GM19397 (cell line): ENCODE measurements at regions not wholly inside any gene's neighbourhood (a gene's known extent, or its start where the extent isn't known, plus 50 kb on each side); places are given as distances from the start of the nearest gene placed in this dataset.
"Not testable (repeated sequence)": the region's sequence is repeated elsewhere in the genome, so short reads cannot be mapped to it uniquely, and the experiment has no call there.

ENCODE experiments used
- ATAC-seq: cut with Tn5 transposase; IDR thresholded peaks from one replicate; pipeline ENCODE4 v1.9.1; 2021; ENCODE audit warnings: mild to moderate bottlenecking, moderate library complexity; ENCODE audit not compliant: unreplicated experiment

- no peak for ATAC-seq
Observed at GRCh38 chr21:14620152-14620551, 74.0 kb upstream of the SAMSN1 start.

DNA sequence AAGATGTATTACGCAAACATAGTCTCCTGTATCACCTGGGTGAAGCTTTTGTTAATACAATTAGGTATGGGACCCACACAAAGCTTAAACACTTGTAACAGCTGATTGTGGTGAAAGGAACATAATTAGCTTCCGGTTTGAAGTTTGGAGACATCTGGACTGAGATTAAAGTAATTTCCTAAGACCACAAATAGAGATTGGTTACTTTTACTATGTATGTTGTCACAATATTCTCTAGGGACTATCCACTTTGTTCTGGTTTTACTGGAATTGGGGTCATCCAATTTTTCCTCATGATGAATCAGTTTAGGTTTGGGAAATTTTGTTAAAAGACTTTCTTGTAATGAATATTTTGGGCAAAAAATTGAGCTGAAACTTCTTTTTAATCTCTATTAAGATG lies 71.8 kb upstream of the SAMSN1 start:
- no peak for ATAC-seq

DNA sequence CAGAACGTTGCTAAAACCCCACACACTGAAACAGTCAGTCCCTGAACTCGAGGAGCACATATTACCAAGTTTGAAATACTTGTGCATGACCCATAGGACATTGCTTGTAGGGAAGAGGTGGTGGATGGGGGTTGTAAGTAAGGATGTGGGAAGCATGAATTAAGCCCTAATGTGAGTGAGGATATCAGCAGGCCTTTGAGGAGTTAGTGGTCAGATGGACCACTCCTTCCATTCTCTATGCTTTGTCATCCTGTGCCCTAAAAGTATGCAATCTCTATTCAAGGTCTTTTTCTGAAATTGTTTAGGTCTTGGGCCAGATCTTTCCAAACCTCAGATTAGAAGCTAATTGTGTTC lies 70.9 kb upstream of the SAMSN1 start:
- no peak for ATAC-seq

GRCh38 chr21:14616380-14617039 lies 70.4 kb upstream of the SAMSN1 start:
- ATAC-seq, result no peak

DNA sequence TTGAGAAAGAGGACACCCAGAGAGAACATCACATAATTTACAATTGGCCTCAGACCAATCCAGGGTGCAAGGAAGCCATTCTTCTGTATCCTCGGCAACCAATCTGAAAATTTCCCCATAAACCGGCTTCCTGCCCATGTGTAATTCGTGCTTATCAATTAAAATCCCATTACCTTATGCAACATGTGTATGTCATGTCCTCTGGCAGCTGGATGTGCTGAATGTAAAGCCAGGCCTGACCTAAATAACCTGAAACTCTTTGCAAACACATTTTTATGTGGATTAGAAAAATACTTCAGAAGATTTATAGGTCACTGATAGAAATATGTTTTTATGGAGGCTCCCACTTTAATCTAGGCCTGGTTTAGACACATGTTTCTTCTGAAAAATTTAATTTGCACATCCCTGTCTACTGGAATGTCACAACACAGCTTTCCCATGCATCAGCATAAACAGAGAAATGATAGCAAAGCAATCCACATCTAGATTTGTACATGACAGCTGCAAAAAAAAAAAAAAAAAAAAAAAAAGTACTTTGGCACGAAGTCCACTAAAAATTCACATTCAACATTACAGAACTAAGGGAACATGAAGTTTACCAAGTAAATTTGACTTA lies 69.4 kb upstream of the SAMSN1 start:
- ATAC-seq, result no peak

DNA sequence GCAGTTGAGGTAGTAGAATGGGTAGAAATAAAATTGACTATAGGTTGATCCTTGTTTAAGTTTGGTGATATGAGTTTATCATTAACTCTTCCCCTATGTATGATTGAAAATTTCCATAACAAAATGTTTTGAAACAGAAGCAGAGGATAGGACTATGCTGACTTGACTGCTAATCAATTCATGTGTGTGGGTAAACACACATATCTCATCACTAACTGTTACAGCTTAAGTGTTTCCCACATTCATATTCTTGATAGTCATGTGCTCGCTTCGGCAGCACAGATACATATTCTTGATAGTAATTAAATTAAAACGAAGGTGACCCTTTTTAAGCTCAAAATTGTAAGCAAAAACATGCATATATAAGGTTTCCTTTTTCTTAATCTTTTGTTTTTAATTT lies 68.2 kb upstream of the SAMSN1 start:
- no peak for ATAC-seq

DNA sequence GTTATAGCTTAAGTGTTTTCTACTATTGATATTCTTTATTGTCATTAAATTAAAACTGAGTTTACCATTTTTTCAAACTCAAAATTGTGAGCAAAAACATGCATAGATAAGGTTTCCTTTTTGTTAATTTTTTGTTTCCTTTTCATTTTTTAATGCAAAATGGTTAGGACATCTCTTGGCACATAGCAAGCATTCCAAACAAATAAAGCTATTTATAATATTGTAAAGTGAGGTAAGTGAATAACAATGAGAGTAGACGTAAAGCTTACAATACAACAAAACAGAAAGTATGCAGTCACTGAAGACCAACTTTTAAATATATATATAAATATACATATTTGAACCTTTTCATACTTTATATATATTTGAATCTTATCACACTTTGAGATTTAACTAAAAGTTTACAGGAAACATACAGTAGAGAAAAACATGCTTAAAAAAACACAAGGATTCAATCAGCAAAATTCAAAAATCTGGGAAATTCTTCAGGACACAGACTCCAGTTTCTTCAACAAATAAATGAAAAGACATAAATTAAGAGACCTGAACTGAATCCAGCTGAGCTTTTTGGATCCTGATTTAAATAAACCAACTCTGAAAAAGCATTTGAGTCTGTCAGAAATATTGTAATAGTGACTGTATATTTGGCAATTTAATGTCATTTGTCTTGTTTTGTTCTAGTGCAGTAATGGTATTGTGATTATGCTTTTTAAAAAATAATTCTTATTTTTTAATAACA lies 67.5 kb upstream of the SAMSN1 start:
- ATAC-seq, result no peak

DNA sequence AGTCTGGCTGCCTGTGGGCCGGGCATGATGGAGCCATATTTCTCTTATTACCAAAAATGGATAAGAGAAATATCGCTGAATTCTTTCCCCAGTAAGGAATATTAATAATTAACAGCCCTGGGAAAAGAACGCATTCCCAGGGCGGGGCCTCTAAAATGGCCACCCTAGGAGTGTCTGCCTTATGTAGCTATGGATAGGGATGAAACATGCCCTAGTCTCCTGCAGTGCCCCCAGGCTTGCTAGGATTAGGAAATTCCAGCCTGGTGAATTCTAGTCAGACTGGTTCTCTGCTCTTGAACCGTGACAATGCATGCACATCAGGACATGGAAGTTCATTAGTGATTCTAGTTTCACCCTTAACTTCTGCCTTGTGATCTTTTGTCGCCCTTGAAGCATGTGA lies 64.0 kb upstream of the SAMSN1 start:
- ATAC-seq, result not testable (repeated sequence)

DNA sequence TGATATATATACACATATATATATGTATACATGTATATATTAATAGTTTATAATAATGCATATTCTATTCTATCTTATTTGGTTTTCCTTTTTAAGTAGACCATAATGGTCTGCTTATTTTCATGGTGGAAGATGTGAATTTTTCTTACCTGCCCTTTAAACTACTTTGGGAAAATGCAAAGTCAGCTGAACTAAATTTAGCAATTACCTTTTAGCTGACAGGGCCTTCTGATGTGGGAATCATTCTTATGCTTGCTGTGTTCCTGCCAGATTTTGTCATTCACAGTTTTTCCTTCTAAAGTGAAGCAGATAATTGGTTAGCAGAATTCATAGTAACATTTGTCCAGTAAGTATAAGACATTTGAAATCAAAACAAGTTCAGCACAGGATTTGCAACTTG lies 63.2 kb upstream of the SAMSN1 start:
- ATAC-seq, result no peak

- no peak for ATAC-seq
Observed at GRCh38 chr21:14607262-14607661, 61.1 kb upstream of the SAMSN1 start.

GRCh38 chr21:14603202-14603601 lies 57.1 kb upstream of the SAMSN1 start:
- ATAC-seq, result no peak

GRCh38 chr21:14602382-14602958 lies 56.4 kb upstream of the SAMSN1 start:
- ATAC-seq, result peak; percentile 91

GRCh38 chr21:14600569-14601297 lies 54.6 kb upstream of the SAMSN1 start:
- ATAC-seq, result no peak

DNA sequence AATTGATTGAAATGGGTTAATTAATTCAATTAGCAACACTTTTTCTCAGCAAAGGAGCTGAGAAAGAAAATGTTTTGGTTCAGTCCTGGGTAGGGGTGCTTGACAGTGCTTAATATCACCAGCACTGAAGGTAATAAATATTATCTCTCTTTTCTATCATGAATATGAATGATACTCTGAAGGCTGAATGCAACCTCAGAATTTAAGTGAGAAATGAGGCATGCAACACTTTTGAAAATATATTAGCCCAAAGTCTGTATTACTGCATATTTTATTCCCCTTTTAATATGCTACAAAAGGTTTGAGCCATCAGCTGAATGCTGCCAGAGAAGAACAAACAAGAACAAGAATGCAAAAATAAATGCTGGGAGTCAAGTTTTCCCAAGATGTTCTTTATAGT lies 52.0 kb upstream of the SAMSN1 start:
- ATAC-seq, result no peak
